Epithelial cell of prostate (primary cell): ENCODE measurements at regions not wholly inside any gene's neighbourhood (a gene's known extent, or its start where the extent isn't known, plus 50 kb on each side); places are given as distances from the start of the nearest gene placed in this dataset.
"Not testable (repeated sequence)": the region's sequence is repeated elsewhere in the genome, so short reads cannot be mapped to it uniquely, and the experiment has no call there.

ENCODE experiments used
- DNase-seq: peaks from one replicate; pipeline ENCODE4 v3.0.0-alpha.2; 2011; ENCODE audit warnings: low read depth, low spot score
- H3K27ac ChIP-seq: fragments of 450-650 bp; 2 replicates; pipeline ENCODE4 v1.5.1; 2017; ENCODE audit warnings: mild to moderate bottlenecking

DNA sequence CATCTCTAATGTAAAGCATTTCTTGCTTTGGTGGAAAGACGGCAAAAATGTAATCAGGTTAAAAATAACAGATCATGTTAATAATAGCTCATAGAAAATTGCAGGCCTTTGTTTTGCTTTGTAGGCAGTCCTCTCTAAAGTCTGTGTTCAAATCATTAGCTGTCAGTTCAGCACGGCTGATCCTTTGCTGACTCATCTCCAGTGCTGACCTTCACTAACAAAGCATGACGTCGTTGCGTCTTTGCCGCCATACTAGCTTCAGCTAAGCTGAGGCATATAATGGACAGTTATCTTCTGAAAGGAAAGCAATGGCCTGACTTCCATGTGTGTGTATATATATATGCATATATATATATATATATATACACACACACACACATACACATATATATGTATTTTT is 984.6 kb downstream of the CDY2B start:
- H3K27ac ChIP-seq: no peak overlapping the region

DNA sequence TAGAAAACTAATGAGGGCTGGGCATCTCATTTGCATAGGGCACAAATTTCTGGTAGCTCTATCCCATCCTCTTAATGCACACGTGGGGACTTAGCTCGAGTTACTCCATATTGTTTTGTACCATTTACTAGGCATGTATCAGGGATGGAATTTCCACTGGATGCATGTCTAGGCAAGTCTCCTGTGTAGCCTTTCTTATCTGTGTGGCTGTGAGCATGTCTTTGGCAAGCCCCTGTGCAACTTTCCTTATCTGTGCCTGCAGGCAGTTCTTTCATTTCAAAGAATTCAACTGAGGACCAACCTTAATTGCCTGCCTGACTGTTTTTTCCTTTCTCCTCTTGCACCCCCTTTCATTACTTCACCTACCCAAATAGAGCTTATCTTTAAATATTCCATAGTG is 992.9 kb downstream of the CDY2B start:
- no peak for DNase-seq
- H3K27ac ChIP-seq: no peak overlapping the region

More for the DNA sequence above, 984.6 kb downstream of the CDY2B start:
- no peak for DNase-seq

DNA sequence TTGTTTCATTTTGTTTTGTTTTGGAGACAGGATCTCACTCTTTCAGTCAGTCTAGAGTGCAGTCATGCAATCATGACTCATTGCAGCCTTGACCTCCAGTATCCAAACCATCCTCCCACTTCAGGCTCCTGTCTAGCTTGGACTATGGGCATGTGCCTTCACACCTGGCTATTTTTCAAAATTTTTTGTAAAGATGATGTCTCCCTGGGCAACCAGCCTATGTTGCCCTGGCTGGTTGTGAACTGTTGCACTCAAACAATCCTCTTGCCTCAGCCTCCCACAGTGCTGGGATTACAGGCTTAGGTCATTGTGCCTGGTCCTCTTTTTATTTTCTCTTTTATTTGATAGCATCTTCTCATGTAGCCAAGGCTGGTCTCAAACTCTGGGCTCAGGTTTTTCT is 1019.3 kb downstream of the CDY2B start:
- no peak overlapping the region for H3K27ac ChIP-seq
- no peak for DNase-seq

DNA sequence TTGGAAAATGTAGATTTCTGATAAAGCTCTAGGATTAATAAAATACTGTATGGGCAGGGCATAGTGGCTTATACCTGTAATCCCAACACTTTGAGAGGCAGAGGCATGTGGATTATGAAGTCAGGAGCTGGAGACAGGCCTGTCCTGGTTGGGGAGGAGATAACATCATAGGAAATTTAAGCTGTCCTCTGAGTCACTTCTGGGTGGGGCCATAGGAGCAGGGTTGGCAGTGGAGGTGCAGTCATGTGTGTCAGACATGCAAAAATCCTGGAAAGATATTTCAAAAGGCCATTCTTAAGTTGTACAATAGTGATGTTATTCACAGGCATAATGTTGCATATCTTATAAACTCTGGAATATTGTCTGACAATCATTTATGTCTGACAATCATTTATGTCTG is 1038.5 kb downstream of the CDY2B start:
- no peak overlapping the region for H3K27ac ChIP-seq
- peak; percentile 2 for DNase-seq

DNA sequence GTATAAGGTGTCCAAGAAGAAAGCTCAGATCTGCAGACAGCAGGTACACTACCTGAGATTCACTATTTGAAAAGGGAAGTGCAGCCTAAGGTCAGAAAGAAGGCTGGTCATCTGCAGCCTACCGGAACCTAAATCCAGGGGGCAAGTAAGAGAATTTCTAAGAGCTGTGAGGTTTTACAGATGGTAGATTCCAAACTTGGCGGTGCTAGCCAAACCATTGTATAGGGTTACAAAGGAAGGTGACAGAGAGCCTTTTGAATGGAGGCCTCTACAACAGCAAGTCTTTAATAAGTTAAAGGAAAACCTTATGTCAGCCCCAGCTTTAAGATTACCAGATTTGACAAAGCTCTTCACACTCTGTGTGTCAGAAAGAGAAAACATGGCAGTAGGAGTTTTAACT is 1044.8 kb downstream of the CDY2B start:
- no peak for DNase-seq
- no peak overlapping the region for H3K27ac ChIP-seq

DNA sequence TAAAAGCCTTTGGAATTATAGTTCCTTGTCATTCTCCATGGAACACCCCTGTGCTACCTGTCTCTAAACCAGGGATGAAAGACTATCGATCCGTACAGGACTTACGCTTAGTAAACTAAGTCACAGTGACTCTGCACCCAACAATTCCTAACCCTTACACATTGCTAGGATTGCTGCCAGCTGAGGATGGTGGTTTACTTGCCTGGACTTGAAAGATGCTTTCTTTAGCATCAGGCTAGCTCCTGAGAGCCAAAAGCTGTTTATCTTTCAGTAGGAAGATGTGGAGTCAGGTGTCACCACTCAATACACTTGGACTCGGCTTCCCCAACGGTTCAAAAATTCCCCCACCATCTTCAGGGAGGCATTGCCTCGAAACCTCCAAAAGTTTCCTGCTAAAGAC is 1045.3 kb downstream of the CDY2B start:
- DNase-seq: peak; percentile 29
- no peak overlapping the region for H3K27ac ChIP-seq

DNA sequence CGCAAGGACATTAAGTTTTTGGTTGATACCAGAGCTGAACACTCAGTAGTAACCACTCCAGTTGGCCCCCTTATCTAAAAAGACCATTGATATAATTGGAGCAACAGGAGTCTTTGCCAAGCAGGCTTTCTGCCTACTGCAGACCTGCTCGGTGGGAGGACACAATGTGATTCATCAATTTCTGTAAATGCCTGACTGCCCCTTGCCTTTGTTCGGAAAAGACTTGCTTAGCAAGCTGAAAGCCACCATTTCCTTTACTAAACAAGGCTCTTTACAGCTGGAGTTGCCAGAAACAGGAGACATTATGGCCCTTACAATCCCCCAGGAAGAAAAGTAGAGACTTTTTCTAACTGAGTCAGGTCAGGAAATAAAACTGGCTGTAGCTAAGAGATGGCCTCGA is 1045.9 kb downstream of the CDY2B start:
- DNase-seq: no peak
- H3K27ac ChIP-seq: no peak overlapping the region

DNA sequence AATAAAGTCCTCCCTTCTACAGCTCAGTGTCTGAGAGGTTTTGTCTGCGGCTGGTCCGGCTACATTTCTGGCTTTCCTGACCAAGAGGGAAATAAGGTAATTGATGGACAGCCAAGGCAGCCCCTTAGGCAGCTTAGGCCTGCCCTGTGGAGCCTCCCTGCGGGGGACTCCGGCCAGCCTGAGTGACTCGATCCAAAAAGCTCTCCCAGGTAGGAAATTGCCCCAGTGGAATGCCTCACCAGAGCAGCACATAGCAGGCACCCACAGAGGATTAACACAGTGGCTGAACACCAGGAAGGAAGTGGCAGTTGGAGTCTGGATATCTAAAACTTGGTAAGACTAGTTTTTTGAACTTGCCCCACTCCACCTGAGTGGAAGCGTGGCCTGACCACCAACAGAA is 1048.3 kb downstream of the CDY2B start:
- H3K27ac ChIP-seq: no peak overlapping the region
- no peak for DNase-seq

DNA sequence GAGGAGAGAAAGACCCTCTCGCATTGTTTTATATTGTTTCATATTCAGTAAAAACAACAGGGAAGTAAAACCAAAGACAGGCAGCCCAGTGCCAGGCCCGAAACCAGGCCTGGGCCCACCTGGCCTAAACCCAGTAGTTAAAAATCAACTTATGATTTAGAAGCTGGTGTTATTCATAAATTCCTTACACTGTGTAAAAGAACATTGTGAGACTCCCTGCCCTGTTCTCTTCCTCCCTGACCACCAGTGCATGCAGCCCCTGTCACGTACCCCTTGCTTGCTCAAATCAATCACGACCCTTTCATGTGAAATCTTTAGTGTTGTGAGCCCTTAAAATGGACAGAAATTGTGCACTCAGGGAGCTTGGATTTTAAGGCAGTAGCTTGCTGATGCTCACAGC is 1048.7 kb downstream of the CDY2B start:
- DNase-seq, H3K27ac ChIP-seq: not testable (repeated sequence)

DNA sequence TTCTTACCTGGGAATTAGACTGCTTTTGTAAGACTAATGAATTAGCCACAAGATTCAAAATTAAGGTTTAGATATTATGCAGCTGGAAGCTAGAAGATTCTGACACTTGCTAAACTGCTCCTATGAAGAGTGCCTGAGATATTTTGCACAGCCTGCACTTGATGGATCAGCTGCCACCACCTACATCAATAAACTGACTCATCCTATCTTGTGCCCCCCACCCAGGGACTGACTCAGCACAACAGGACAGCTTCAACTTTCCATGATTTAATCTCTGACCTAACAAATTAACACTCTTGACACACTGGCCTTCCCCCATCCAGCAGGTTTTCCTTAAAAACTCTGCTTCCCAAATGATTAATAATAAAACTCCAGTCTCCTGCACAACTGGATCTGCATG is 1072.3 kb downstream of the CDY2B start:
- H3K27ac ChIP-seq: no peak overlapping the region
- no peak for DNase-seq
